ENCODE measurements at regions not wholly inside any gene's neighbourhood (a gene's known extent, or its start where the extent isn't known, plus 50 kb on each side); places are given as distances from the start of the nearest gene placed in this dataset.
"Not testable (repeated sequence)": the region's sequence is repeated elsewhere in the genome, so short reads cannot be mapped to it uniquely, and the experiment has no call there.

DNA sequence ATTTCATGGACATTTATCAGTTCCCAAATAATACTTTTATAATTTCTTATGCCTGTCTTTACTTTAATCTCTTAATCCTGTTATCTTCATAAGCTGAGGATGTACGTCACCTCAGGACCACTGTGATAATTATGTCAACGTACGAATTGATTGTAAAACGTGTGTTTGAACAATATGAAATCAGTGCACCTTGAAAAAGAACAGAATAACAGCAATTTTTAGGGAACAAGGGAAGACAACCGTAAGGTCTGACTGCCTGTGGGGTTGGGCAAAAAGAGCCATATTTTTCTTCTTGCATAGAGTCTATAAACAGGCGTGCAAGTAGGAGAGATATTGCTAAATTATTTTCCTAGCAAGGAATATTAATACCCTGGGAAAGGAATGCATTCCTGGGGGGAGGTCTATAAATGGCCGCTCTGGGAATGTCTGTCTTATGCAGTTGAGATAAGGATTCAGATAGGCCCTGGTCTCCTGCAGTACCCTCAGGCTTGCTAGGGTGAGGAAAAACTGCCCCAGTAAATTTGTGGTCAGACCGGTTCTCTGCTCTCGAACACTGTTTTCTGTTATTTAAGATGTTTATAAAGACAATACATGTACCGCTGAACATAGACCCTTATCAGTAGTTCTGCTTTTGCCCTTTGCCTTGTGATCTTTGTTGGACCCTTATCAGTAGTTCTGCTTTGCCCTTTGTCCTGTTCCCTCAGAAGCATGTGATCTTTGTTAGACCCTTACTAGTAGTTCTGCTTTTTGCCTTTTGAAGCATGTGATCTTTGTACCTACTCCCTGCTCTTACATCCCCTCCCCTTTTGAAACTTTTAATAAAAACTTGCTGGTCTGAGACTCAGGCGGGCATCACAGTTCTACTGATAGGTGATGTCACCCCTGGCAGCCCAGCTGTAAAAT, 83.4 kb upstream of the SERBP1 start:
- H3K9me3 ChIP-seq (ENCODE audit: control insufficient read depth, insufficient read depth, low read length) = peaks cover 15% of the 10 kb centered on the region
- H3K4me1 ChIP-seq (ENCODE audit: control insufficient read depth, insufficient read depth, low read length); H3K9ac ChIP-seq (ENCODE audit: low read depth, low read length); H3K27ac ChIP-seq (ENCODE audit: low read depth, low read length); H3K36me3 ChIP-seq (ENCODE audit: control insufficient read depth, insufficient read depth, low read length); H3K4me3 ChIP-seq (ENCODE audit: low read depth, low read length): not testable (repeated sequence)
- peaks cover 56% of the 10 kb centered on the region for H3K27me3 ChIP-seq (ENCODE audit: control insufficient read depth, insufficient read depth, low read length)

DNA sequence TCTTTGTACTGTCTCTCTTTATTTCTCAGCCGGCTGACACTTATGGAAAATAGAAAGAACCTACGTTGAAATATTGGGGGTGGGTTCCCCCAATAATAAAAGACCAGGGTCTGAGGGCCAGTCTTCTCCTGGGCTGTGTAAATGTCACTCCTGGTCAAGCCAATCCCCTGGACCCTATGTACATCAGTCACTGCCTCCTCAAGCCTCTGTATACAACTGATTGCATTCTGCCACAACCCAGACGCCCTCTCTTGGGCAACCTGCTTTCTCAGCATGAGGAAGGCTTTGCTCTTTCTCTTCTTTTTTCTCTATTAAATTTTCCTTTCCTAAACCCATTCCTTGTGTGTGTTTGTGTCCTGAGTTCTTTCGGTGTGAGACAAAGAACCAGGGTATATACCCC, 84.1 kb upstream of the SERBP1 start:
- H3K9ac ChIP-seq (ENCODE audit: low read depth, low read length) = no peak overlapping the region
- no peaks in the 10 kb centered on the region for H3K36me3 ChIP-seq (ENCODE audit: control insufficient read depth, insufficient read depth, low read length)
- H3K4me3 ChIP-seq (ENCODE audit: low read depth, low read length) = no peak overlapping the region
- H3K27ac ChIP-seq (ENCODE audit: low read depth, low read length) = no peak overlapping the region
- peaks cover 62% of the 10 kb centered on the region for H3K27me3 ChIP-seq (ENCODE audit: control insufficient read depth, insufficient read depth, low read length)
- peaks cover 10% of the 10 kb centered on the region for H3K4me1 ChIP-seq (ENCODE audit: control insufficient read depth, insufficient read depth, low read length)
- peaks cover 17% of the 10 kb centered on the region for H3K9me3 ChIP-seq (ENCODE audit: control insufficient read depth, insufficient read depth, low read length)

DNA sequence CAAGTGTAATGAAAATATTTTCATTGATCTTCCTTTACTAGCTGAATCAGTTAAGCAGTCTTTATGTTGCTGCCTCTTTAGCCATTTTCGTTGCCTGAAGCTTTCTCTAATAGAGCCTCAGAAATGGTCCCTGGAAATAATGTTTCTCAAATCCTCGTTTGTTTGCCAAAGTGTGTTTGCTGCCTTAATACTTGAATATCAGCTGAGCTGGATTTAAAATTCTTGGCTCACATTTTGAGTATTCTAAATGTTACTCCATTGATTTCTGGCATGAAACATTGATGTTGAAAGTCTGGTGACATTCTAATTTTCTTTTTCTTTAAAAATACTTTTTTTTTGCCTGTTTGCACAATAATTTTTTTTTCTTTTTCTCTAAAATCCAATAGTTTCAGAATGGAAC, 84.6 kb upstream of the SERBP1 start:
- Histone ChIP-seq H3K9ac (ENCODE audit: low read depth, low read length) (no peak overlapping the region), H3K4me1 (ENCODE audit: control insufficient read depth, insufficient read depth, low read length) (peaks cover 10% of the 10 kb centered on the region), H3K4me3 (ENCODE audit: low read depth, low read length) (no peak overlapping the region), H3K36me3 (ENCODE audit: control insufficient read depth, insufficient read depth, low read length) (no peaks in the 10 kb centered on the region), H3K27me3 (ENCODE audit: control insufficient read depth, insufficient read depth, low read length) (peaks cover 67% of the 10 kb centered on the region), H3K27ac (ENCODE audit: low read depth, low read length) (peak overlapping the region; percentile 82), H3K9me3 (ENCODE audit: control insufficient read depth, insufficient read depth, low read length) (peaks cover 17% of the 10 kb centered on the region)

DNA sequence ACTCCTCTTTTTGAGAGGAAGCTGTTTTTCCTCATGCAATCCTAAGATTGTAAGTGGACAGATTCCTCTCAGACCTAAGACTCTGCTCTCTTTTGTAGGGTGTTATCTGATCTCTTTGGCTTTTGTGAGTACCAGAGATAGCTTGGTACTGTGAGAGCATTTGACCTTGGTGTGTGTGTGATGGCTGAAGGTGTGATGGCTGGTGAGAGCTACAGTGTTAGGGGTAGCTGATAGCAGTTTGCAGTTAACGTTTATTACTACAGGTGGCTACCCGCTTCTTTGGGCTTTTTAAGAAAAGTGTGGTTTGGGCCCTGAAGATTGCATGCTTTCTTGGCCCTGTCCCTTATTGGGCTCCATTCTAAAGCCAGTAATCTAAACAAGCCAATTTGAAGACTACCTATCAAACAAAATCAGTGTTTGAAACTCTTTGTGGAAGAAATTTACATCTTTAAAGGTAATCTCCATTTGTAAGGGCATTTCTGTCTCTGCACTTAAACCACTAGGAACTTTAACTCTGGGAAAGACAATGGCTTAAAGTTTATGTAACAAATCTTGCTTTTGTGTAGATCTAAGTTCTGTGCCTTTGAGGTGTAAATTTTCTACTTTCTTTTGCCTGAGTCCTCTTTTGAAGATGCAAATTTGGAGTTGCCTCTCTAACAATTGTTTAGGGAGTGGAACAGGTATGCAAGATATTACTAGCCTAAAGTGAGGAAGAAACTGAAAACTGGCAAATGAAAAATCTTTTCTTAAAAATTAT, 85.3 kb upstream of the SERBP1 start:
- H3K27ac ChIP-seq (ENCODE audit: low read depth, low read length) = peak overlapping the region; percentile 82
- H3K36me3 ChIP-seq (ENCODE audit: control insufficient read depth, insufficient read depth, low read length) = no peaks in the 10 kb centered on the region
- no peak overlapping the region for H3K9ac ChIP-seq (ENCODE audit: low read depth, low read length)
- H3K9me3 ChIP-seq (ENCODE audit: control insufficient read depth, insufficient read depth, low read length) = peaks cover 17% of the 10 kb centered on the region
- H3K27me3 ChIP-seq (ENCODE audit: control insufficient read depth, insufficient read depth, low read length) = peaks cover 70% of the 10 kb centered on the region
- peaks cover 10% of the 10 kb centered on the region for H3K4me1 ChIP-seq (ENCODE audit: control insufficient read depth, insufficient read depth, low read length)
- no peak overlapping the region for H3K4me3 ChIP-seq (ENCODE audit: low read depth, low read length)

DNA sequence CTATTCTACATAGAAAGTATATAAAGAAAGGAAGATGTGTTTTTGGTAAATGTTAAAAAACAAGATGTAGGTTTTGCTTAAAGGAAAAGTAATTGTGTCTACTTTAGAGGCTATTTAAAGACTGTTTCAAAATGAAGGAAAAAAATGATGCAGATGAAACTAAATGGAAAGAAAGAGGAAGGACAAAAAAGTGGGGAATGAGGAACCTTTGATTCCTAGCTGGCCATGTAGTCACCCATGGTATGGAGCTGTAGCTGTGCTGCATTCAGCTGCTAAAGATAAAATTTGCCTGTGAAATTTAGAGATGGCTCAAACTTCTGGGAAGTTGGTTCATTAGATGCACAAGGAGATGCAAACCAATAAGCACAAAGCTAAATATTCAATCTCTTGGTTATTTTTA, 86.8 kb upstream of the SERBP1 start:
- H3K9me3 ChIP-seq (ENCODE audit: control insufficient read depth, insufficient read depth, low read length) = peaks cover 17% of the 10 kb centered on the region
- no peak overlapping the region for H3K9ac ChIP-seq (ENCODE audit: low read depth, low read length)
- H3K36me3 ChIP-seq (ENCODE audit: control insufficient read depth, insufficient read depth, low read length) = no peaks in the 10 kb centered on the region
- H3K4me3 ChIP-seq (ENCODE audit: low read depth, low read length) = no peak overlapping the region
- no peak overlapping the region for H3K27ac ChIP-seq (ENCODE audit: low read depth, low read length)
- H3K27me3 ChIP-seq (ENCODE audit: control insufficient read depth, insufficient read depth, low read length) = peaks cover 85% of the 10 kb centered on the region
- H3K4me1 ChIP-seq (ENCODE audit: control insufficient read depth, insufficient read depth, low read length) = peaks cover 10% of the 10 kb centered on the region

DNA sequence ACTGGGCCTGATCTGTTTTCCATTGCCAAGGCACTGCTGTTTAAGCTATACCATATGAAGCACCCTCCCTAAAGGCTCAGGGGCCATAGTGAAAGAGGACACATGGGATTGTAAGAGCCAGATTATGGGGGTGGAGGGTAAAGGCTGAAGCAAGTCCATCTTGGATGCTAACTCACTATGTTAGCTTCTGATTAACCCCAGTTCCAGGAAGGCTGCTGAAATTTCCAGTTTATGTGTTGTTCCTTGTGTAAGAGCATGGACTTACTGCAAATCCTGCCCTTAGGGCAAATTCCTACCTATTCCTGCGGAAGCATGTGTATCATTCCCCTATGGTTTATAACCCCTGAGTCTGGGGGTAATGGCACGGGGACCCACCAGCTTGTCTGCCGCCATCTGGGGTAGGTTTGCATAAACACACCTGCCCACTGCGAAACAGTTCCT, 91.8 kb upstream of the SERBP1 start:
- H3K27ac ChIP-seq (ENCODE audit: low read depth, low read length) = no peak overlapping the region
- no peak overlapping the region for H3K4me3 ChIP-seq (ENCODE audit: low read depth, low read length)
- no peaks in the 10 kb centered on the region for H3K36me3 ChIP-seq (ENCODE audit: control insufficient read depth, insufficient read depth, low read length)
- peaks cover 8% of the 10 kb centered on the region for H3K9me3 ChIP-seq (ENCODE audit: control insufficient read depth, insufficient read depth, low read length)
- H3K27me3 ChIP-seq (ENCODE audit: control insufficient read depth, insufficient read depth, low read length) = peaks cover 71% of the 10 kb centered on the region
- no peak overlapping the region for H3K9ac ChIP-seq (ENCODE audit: low read depth, low read length)
- H3K4me1 ChIP-seq (ENCODE audit: control insufficient read depth, insufficient read depth, low read length) = no peaks in the 10 kb centered on the region

DNA sequence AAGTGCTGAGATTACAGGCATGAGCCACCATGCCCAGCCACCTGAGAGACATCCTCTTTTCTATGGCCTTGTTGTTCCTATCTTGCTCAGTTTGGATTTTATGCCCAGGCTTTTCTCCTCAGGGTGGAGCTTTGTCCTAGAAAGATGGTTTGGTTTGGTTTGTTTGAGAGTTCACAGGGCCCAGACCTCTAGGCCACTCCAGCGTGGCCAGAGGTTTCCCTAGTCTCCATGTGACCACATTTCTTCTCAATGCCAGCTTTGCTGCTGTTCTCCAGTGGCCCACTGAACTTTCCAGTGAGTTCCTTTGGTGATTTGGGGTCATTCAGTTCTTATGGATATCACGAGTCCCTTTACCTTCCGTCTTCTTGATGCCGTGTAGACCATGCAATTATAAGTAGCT, 92.6 kb upstream of the SERBP1 start:
- H3K4me3 ChIP-seq (ENCODE audit: low read depth, low read length) = no peak overlapping the region
- H3K9ac ChIP-seq (ENCODE audit: low read depth, low read length) = no peak overlapping the region
- H3K9me3 ChIP-seq (ENCODE audit: control insufficient read depth, insufficient read depth, low read length) = peaks cover 8% of the 10 kb centered on the region
- H3K27me3 ChIP-seq (ENCODE audit: control insufficient read depth, insufficient read depth, low read length) = peaks cover 63% of the 10 kb centered on the region
- no peak overlapping the region for H3K27ac ChIP-seq (ENCODE audit: low read depth, low read length)
- H3K4me1 ChIP-seq (ENCODE audit: control insufficient read depth, insufficient read depth, low read length) = no peaks in the 10 kb centered on the region
- H3K36me3 ChIP-seq (ENCODE audit: control insufficient read depth, insufficient read depth, low read length) = no peaks in the 10 kb centered on the region

DNA sequence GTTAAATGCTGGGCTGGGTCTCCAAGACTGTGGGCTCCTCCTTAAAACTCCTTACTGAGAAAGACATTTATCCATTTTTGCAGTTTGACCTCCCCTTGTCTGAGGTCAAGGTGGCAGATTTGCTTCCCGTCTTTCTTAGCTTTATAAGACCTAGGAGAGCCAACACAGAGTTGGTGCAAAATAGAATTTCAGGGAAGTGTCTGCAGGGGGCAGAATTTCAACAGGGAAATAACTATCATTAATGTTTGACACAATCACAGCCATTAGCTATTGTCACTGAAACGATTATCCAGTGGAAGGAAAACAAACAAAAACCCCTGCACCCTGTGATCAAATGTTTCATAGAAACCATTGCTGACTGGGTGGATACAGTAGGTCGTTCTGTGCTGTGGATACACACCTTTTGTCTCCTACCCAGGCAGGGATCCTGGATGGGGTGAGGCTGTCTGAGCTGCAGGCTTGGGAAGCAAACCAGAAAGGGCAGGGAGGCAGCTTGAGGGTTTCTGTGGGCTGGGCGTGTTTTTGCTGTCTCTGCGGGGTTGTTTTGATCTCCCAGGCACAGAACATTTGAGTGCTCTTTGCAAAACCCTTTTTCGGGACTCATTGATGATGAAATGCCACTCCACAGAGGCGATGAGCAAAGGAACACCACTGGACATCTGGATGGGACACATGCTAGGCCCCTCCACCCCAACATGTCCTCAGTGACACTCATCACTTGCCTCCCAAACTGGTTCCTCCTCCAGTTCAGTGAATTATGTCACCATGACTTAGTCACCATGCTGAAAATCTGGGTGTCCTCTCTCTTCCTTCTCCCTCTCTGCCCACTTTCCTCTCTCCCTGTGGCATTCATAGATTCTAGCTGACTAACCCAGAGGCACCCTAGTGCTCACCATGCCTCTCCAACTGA, 94.2 kb upstream of the SERBP1 start:
- no peak overlapping the region for H3K4me3 ChIP-seq (ENCODE audit: low read depth, low read length)
- H3K36me3 ChIP-seq (ENCODE audit: control insufficient read depth, insufficient read depth, low read length) = no peaks in the 10 kb centered on the region
- peaks cover 47% of the 10 kb centered on the region for H3K27me3 ChIP-seq (ENCODE audit: control insufficient read depth, insufficient read depth, low read length)
- no peak overlapping the region for H3K9ac ChIP-seq (ENCODE audit: low read depth, low read length)
- H3K4me1 ChIP-seq (ENCODE audit: control insufficient read depth, insufficient read depth, low read length) = no peaks in the 10 kb centered on the region
- no peaks in the 10 kb centered on the region for H3K9me3 ChIP-seq (ENCODE audit: control insufficient read depth, insufficient read depth, low read length)
- no peak overlapping the region for H3K27ac ChIP-seq (ENCODE audit: low read depth, low read length)

DNA sequence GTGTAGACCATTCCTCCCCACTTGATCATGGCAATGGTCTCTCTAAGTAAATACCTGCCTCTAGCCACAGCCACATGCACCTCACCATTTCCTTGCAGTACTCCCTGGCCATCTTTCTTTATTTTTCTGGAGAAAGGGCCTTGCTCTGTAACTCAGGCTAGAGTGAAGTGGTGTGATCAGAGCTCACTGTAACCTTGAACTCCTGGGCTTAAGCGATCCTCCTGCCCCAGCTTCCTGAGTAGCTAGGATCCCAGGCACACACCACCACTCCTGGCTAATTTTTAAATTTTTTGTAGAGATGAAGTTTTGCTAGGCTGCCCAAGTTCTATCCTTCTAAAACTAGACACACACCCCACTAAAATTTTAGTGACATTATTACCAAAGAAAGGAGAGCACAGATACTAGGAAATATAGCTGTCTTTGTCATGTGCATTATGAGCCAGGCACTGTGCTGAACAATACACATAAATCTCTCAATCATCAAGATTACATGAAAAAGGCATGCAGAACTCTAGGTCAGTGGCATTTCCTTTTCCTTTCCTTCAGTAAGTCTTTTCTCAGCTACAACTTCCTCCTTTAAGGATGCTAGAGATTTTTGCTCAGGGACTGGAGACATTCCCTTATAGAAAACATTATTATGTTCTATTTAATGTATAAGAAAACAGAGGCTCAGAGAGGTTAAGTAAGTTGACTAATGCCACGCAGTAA, 95.0 kb upstream of the SERBP1 start:
- Histone ChIP-seq H3K9me3 (ENCODE audit: control insufficient read depth, insufficient read depth, low read length) (no peaks in the 10 kb centered on the region), H3K27ac (ENCODE audit: low read depth, low read length) (no peak overlapping the region), H3K36me3 (ENCODE audit: control insufficient read depth, insufficient read depth, low read length) (no peaks in the 10 kb centered on the region), H3K27me3 (ENCODE audit: control insufficient read depth, insufficient read depth, low read length) (peaks cover 40% of the 10 kb centered on the region), H3K4me1 (ENCODE audit: control insufficient read depth, insufficient read depth, low read length) (no peaks in the 10 kb centered on the region), H3K9ac (ENCODE audit: low read depth, low read length) (no peak overlapping the region), H3K4me3 (ENCODE audit: low read depth, low read length) (no peak overlapping the region)

DNA sequence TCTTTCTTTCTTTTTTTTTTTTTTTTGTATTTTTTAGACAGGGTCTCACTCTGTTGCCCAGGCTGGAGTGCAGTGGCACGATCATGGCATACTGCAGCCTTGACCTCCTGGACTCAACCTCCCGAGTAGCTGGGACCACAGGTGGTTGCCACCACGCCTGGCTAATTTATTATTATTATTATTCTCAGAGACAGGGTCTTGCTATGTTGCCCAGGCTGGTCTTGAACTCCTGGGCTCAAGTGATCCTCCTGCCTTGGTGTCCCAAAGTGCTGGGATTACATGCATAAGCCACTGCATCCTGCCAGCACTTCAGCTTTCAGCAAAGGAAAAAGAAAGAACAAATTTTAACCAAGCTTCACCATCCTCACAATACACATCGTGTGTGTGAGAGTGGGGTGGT, 97.9 kb upstream of the SERBP1 start:
- Histone ChIP-seq H3K9ac (ENCODE audit: low read depth, low read length) (no peak overlapping the region), H3K4me1 (ENCODE audit: control insufficient read depth, insufficient read depth, low read length) (no peaks in the 10 kb centered on the region), H3K9me3 (ENCODE audit: control insufficient read depth, insufficient read depth, low read length) (no peaks in the 10 kb centered on the region), H3K36me3 (ENCODE audit: control insufficient read depth, insufficient read depth, low read length) (no peaks in the 10 kb centered on the region), H3K27me3 (ENCODE audit: control insufficient read depth, insufficient read depth, low read length) (peaks cover 14% of the 10 kb centered on the region), H3K27ac (ENCODE audit: low read depth, low read length) (no peak overlapping the region), H3K4me3 (ENCODE audit: low read depth, low read length) (no peak overlapping the region)

Data from HUES48 (cell line).